SK-N-MC (cell line): ENCODE measurements at regions not wholly inside any gene's neighbourhood (a gene's known extent, or its start where the extent isn't known, plus 50 kb on each side); places are given as distances from the start of the nearest gene placed in this dataset.

Experiments used
- EZH2 ChIP-seq: fragments of 200-600 bp; sonication (generic); IDR thresholded peaks from one replicate; pipeline ENCODE4 v1.6.1; 2017; ENCODE audit warnings: antibody characterized with exemption
- POLR2AphosphoS5 ChIP-seq: IDR thresholded peaks from 2 replicates; pipeline ENCODE4 v1.6.1; 2012; ENCODE audit warnings: mild to moderate bottlenecking, low read depth, low read length, borderline replicate concordance

GRCh38 chr3:101944308-101944707 lies 95.0 kb downstream of the NFKBIZ start:
- TF ChIP-seq POLR2AphosphoS5 (no peak), EZH2 (no peak)
